ENCODE measurements at regions not wholly inside any gene's neighbourhood (a gene's known extent, or its start where the extent isn't known, plus 50 kb on each side); places are given as distances from the start of the nearest gene placed in this dataset.
A peak's percentile ranks its signal among the peaks of the same experiment; 100 is the strongest.

DNA sequence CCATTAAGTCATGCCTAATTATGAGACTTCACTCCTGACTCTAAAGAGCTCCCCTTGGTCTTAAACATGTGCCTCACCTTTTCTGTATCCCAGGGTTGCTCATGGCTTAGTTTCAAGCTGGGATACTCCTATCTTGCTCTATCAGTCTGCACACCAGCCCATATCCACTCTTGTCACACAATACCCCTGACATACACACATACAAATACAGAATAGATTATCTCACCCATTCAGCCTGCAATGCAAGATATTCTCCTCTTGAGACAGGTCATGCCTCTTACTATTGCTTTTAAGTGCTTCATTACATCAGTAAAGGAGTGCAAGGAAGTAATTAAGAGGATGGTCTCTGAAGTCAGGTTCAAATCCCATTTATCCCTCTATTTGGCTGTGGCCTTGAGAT, 587.3 kb downstream of the IGSF11 start:
- Histone ChIP-seq H2BK120ac (replicated peaks; ENCODE audit: low read depth, low read length) (peak overlapping the region; percentile 85), H3K9me3 (ENCODE audit: insufficient read depth in 2 of 2, low read depth in 1 of 2, low read length in 1 of 2) (no peaks in the 10 kb centered on the region; a peak in 1 of 4 replicates), H4K8ac (ENCODE audit: extremely low read depth, insufficient read depth, low read length) (no peak overlapping the region), H3K36me3 (ENCODE audit: control insufficient read depth in 2 of 4, insufficient read depth in 4 of 4, low read length in 3 of 4) (no peaks in the 10 kb centered on the region), H3K4me2 (ENCODE audit: insufficient read depth in 1 of 2, low read depth in 2 of 2, low read length in 2 of 2) (no peak overlapping the region), H3K27me3 (replicated peaks in 1 of 4; ENCODE audit: control insufficient read depth in 3 of 4, extremely low read depth in 1 of 4, insufficient read depth in 3 of 4, low read length in 3 of 4) (no peaks in the 10 kb centered on the region), H3K23me2 (ENCODE audit: low read depth, low read length) (no peaks in the 10 kb centered on the region), H3K79me1 (ENCODE audit: low read depth, low read length) (no peaks in the 10 kb centered on the region), H4K91ac (replicated peaks; ENCODE audit: insufficient read length, low read length) (no peak overlapping the region), H3K9ac (replicated peaks in 1 of 4; ENCODE audit: extremely low read depth in 1 of 4, low read depth in 3 of 4, low read length in 3 of 4) (no peak overlapping the region), H3K27ac (ENCODE audit: low read depth, low read length) (no peak overlapping the region), H3K4me3 (ENCODE audit: extremely low read depth in 1 of 4, insufficient read depth in 2 of 4, low read depth in 3 of 4, low read length in 4 of 4) (no peak overlapping the region), H2BK5ac (ENCODE audit: low read depth, low read length) (no peak overlapping the region), H4K20me1 (replicated peaks in 1 of 2; ENCODE audit: control insufficient read depth in 1 of 2, insufficient read depth in 2 of 2, low read length in 2 of 2) (no peaks in the 10 kb centered on the region), H3K4me1 (replicated peaks in 1 of 4; ENCODE audit: control insufficient read depth in 3 of 4, insufficient read depth in 4 of 4, low read length in 3 of 4) (no peaks in the 10 kb centered on the region), H3K14ac (ENCODE audit: insufficient read length) (no peak overlapping the region), H3K18ac (ENCODE audit: extremely low read depth, low read length) (no peak overlapping the region), H3K79me2 (ENCODE audit: control insufficient read depth in 1 of 2, insufficient read depth in 2 of 2, low read length in 2 of 2) (no peaks in the 10 kb centered on the region), H2AFZ (ENCODE audit: low read length) (no peak overlapping the region), H2AK5ac (ENCODE audit: low read depth, low read length) (no peak overlapping the region), H3K56ac (replicated peaks; ENCODE audit: insufficient read length, low read depth, low read length) (no peak overlapping the region), H4K5ac (ENCODE audit: insufficient read length, low read depth, low read length) (no peak overlapping the region), H3K4ac (replicated peaks; ENCODE audit: insufficient read length, low read depth, low read length) (no peak overlapping the region), H2BK12ac (ENCODE audit: low read depth, low read length) (no peak overlapping the region), H3K23ac (ENCODE audit: insufficient read length) (no peak overlapping the region), H2BK15ac (ENCODE audit: low read length) (no peak overlapping the region), H2BK20ac (ENCODE audit: low read length) (no peak overlapping the region)
- no peak for DNase-seq (ENCODE audit: low read depth in 1 of 2, low spot score in 2 of 2)
- POLR2A ChIA-PET (ENCODE audit: partially characterized antibody): no interaction called here
- no peak for FAIRE-seq
- CTCF ChIA-PET (ENCODE audit: partially characterized antibody): interaction anchor here (0.6 kb wide), 1 partner anchor 30 kb away, joined by 3 read pairs; no protein-coding TSS in a partner anchor
- TF ChIP-seq CBX5 (IDR thresholded peaks at IDR 0.05; ENCODE audit: low read depth, low read length): no peak
- no peak for TF ChIP-seq KDM4A (IDR thresholded peaks at IDR 0.05; ENCODE audit: low read depth, low read length, severe bottlenecking)
- no peak for TF ChIP-seq ZNF274 (IDR thresholded peaks at IDR 0.05; ENCODE audit: borderline replicate concordance, extremely low read depth, low read length)
- TF ChIP-seq ASH2L (IDR thresholded peaks at IDR 0.05; ENCODE audit: low read length): no peak
- no peak for TF ChIP-seq E2F6 (IDR thresholded peaks at IDR 0.05)
- TF ChIP-seq NANOG (IDR thresholded peaks at IDR 0.05; ENCODE audit: insufficient read depth, low read depth, low read length, poor library complexity, severe bottlenecking): no peak
- no peak for TF ChIP-seq SIX5 (IDR thresholded peaks at IDR 0.05; ENCODE audit: low read depth, low read length)
